Smooth muscle cell of the brain vasculature (primary cell): ENCODE measurements at regions not wholly inside any gene's neighbourhood (a gene's known extent, or its start where the extent isn't known, plus 50 kb on each side); places are given as distances from the start of the nearest gene placed in this dataset.

ENCODE experiments used
- DNase-seq: peaks from one replicate; pipeline ENCODE4 v3.0.0-alpha.2; 2012; ENCODE audit warnings: low read depth, low spot score

- DNase-seq = no peak
These were observed 129.8 kb downstream of the SATB1 start for GRCh38 chr3:18295171-18295920.

GRCh38 chr3:18290157-18290556, 135.0 kb downstream of the SATB1 start:
- DNase-seq = no peak

- no peak for DNase-seq
These were observed 136.9 kb downstream of the SATB1 start for GRCh38 chr3:18288243-18288642.

DNA sequence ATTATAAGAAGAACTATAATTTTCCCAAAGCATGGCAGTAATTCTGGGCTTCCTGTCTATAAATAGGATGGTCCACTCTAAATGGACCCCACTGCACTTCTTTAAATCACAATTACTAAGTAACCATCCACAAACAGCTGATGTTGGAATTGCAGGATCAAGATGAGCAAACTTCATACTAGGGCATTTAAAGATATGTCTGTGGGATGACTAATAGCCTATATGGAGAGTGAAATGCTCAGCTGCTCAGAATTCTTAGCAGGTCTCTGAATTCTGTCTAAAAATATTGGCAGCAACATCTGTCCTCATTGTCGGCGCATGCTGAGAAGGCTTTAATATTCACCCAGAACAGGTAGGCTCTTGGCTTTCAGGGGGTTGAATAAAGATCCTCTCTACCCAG, 140.4 kb downstream of the SATB1 start:
- no peak for DNase-seq

DNA sequence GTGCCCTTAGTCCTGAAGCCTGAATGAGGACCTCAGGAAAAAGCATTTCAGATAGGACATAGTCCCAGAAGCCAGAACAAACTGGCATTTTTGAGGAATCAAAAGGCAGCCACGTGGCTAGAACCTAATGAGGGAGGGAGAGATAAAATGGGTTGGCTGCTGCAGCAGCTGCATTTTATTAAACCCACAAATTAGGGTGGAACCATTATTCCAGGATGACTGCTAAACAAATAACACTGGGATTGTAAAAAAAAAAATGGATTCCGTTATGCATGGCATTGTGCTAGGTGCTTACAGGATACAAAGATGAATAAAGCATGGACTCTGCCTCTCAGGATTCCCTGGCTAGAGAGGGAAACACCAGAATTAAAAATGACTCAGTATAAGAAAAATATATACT, 141.5 kb downstream of the SATB1 start:
- no peak for DNase-seq

DNA sequence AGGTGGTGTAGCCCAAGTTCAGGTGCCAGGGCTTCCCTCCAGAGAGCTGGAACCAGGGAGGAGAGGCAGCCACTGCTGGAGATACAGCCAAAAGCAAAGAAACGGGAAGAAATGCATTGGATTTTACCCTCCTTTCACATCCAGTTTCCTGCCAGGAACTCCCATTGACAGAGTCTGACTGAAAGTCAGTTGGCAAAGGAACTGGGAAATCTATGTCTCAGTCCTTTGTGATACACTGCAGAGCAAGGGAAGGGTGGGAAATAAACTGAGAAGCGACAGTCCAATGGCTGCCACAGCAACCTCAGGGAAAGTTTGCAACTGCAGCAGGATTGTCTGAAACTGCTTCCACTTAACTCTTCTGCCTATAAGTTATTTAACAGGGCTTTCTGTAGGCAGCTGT, 142.6 kb downstream of the SATB1 start:
- DNase-seq = no peak

DNA sequence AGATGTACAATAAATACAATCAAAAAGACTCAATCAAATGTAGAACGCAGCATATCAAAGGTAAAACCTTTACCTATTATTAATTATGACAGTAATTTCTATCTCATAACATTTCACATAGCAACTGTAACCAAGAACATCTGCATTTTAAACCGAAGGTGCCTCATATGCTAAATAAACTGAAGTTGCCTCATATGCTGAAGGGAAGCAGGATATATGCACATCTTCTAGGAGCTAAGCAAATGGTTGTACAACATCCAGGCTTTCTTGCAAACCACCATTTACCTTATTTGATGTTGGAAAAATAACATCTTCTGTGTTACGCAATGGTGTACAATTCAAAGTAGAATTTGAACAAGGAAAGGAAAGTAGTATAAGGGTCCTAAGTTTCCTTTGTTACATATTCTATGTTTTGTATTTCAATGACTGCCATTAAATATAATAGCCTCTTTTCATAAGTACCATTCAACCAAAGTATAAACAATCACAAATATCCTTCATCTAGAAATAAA, 145.9 kb downstream of the SATB1 start:
- no peak for DNase-seq

- no peak for DNase-seq
These were observed 160.3 kb downstream of the SATB1 start for GRCh38 chr3:18264853-18265252.

GRCh38 chr3:18264361-18264760, 160.8 kb downstream of the SATB1 start:
- no peak for DNase-seq

- DNase-seq = no peak
These were observed 166.6 kb downstream of the SATB1 start for GRCh38 chr3:18258492-18258891.

GRCh38 chr3:18252578-18252977, 172.6 kb downstream of the SATB1 start:
- no peak for DNase-seq

DNA sequence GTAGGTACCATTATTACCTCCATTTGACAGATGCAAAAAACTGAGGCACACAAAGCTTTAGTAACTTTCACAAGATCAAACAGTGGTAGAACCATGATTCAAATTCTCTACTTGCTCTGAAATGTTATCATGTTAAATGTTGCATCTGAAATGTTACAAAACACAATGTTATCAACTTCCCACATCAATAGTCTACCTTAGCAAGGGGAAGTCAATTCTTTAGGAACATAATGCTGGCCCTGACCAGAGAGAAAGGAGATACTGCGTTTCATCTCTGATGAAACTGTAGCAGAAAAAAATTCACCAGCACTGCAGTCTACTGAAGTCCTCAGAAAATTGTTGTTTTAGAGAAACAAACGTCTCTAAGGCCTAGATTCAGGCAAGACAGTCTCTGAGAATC, 174.1 kb downstream of the SATB1 start:
- DNase-seq = no peak

GRCh38 chr3:18249126-18249525, 176.0 kb downstream of the SATB1 start:
- DNase-seq = no peak

- no peak for DNase-seq
These were observed 177.3 kb downstream of the SATB1 start for GRCh38 chr3:18247776-18248310.

GRCh38 chr3:18247139-18247695, 177.9 kb downstream of the SATB1 start:
- no peak for DNase-seq

DNA sequence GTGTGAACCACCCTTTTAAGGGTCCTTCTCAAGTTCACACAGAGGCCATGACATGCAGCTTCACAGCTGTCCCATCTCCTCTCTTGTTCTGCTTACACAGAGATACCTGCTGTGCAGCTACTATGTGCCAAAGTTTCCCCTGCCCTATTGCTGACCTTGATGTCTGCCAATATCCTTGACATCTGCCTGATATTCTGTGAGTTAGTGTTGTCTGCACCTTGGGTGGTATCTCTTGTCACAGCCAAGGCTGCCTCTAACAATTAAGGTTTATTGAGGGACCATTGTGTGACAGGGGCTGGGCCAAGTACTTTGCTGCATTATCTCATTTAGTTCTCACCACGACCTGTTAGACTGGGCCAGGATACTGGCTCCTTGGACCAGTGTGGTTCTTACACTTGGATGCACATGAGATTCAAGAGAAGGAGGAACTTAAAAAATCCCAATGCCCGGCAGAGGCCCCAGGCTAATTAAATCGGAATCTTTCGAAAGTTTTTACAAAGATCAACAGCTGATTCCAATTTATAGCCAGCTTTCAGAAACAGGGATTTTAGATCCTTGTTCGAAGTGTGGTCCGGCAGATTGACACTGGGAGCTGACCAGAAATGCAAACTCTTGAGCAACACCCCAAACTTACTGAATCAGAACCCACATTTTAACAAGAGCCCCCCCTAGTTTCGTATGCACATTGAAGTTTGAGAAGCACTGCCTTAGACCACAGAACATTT, 178.6 kb downstream of the SATB1 start:
- DNase-seq = no peak

DNA sequence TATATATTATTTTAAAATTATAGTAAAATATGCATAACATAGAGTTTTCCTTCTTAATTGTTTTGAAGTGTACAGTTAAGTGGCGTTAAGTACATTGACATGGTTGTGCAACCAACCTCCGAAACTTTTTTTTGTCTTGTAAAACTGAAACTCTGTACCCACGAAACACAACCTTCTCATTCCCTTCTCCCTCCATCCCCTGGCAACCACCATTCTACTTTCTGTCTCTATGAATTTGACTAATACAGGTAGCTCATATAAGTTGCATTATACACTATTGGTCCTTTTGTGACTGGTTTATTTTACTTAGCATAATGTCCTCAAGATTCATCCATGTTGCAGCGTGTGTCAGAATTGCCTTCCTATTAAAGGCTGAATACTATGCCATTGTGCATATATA, 179.4 kb downstream of the SATB1 start:
- no peak for DNase-seq

DNA sequence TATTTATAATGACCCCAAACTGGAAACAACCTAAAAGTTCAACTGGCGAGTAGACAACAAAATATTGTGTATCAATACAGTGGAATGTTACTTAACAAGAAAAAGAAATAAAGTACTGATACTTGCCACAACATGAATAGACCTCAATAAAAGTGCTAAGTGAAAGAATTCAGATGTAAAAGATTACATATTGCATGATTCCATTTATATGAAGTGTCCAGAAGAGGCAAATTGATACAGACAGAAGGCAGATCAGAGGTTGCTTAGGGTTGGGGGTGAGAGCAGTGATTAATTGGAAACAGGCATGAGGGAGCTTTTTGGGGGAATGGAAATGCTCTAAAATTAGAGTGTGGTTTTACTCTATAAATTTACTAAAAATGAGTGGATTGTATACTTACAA, 183.3 kb downstream of the SATB1 start:
- no peak for DNase-seq

GRCh38 chr3:18239674-18240073, 185.5 kb downstream of the SATB1 start:
- no peak for DNase-seq

DNA sequence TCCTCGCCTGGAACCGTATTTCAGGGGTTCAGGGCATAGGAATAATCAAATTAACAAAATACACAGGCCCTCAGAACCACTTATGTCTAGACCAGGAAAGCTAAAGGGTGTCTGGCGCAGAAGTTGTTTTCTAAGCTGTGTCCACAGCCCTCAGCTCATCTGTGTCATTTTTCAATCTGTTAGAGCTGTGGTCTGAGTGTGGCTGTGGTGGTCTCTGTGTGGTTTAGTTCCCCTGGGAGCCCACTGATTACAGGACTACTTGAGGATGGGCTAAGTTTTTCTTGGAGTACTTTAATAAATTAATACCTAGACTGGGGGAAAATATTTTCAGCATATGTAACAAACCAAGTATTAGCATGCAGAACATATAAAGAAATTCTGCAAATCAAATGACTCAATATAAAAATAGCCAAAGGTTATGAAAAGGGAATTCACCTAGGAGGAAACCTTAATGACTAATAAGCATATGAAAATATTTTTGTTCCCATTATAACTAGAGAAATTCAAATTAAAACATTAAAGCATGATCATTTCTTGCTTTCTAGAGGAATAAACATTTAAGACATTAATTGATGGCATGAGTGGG, 186.3 kb downstream of the SATB1 start:
- DNase-seq = no peak

DNA sequence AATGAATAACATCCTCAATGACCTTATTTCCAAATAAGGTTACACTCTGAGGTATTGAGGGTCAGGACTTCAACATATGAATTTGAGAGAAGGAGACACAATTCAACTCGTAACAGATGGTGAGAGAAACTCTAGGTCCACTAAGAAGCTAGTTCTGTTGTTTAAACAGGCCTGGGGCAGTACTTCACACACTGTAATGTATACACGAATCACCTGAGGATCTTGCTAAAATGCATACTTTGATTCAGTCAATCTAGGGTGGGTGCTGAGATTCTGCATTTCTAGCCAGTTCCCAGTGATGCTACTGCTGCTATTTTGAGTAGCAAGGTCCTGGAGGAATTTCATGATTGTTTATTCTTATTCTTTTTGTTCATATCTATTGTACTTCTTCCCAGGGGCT, 186.8 kb downstream of the SATB1 start:
- DNase-seq = no peak
